Loucy (cell line): ENCODE measurements at regions not wholly inside any gene's neighbourhood (a gene's known extent, or its start where the extent isn't known, plus 50 kb on each side); places are given as distances from the start of the nearest gene placed in this dataset.

Experiments used
- H2AFZ ChIP-seq: fragments of 200-600 bp; sonication (generic); 2 replicates; pipeline ENCODE4 v1.6.0; 2016; ENCODE audit warnings: antibody characterized with exemption, mild to moderate bottlenecking, low read length, moderate library complexity
- H3F3A ChIP-seq: fragments of 200-600 bp; 2 replicates; pipeline ENCODE4 v1.6.0; 2016; ENCODE audit warnings: antibody characterized with exemption, low read depth, mild to moderate bottlenecking
- H3K27me3 ChIP-seq: fragments of 200-600 bp; sonication (generic); 2 replicates; pipeline ENCODE4 v1.6.1; 2014; ENCODE audit warnings: low read length, mild to moderate bottlenecking; ENCODE audit not compliant: insufficient read depth, poor library complexity, severe bottlenecking
- H3K36me3 ChIP-seq: fragments of 200-600 bp; sonication (generic); 2 replicates; pipeline ENCODE4 v1.6.1; 2016; ENCODE audit warnings: low read length; ENCODE audit not compliant: insufficient read depth
- H3K4me1 ChIP-seq: fragments of 200-600 bp; sonication (generic); 2 replicates; pipeline ENCODE4 v1.5.1; 2014; ENCODE audit warnings: low read length, mild to moderate bottlenecking; ENCODE audit not compliant: insufficient read depth, poor library complexity, severe bottlenecking
- H3K4me2 ChIP-seq: fragments of 200-600 bp; sonication (generic); 2 replicates; pipeline ENCODE4 v1.6.0; 2014; ENCODE audit warnings: antibody characterized with exemption, low read length, low read depth, mild to moderate bottlenecking; ENCODE audit not compliant: poor library complexity, severe bottlenecking
- H3K4me3 ChIP-seq: fragments of 200-600 bp; sonication (generic); 2 replicates; pipeline ENCODE4 v1.5.1; 2014; ENCODE audit warnings: low read length, mild to moderate bottlenecking, mixed read lengths; ENCODE audit not compliant: poor library complexity, severe bottlenecking
- H3K79me2 ChIP-seq: fragments of 200-600 bp; sonication (generic); 2 replicates; pipeline ENCODE4 v1.6.1; 2014; ENCODE audit warnings: low read length; ENCODE audit not compliant: insufficient read depth
- H3K9ac ChIP-seq: fragments of 200-600 bp; sonication (generic); 2 replicates; pipeline ENCODE4 v1.6.0; 2014; ENCODE audit warnings: mild to moderate bottlenecking, low read depth, low read length, moderate library complexity; ENCODE audit not compliant: poor library complexity, severe bottlenecking
- H3K9me2 ChIP-seq: fragments of 200-600 bp; sonication (generic); replicated peaks from 2 replicates; pipeline ENCODE4 v1.6.1; 2016; ENCODE audit warnings: low read depth, low read length, mixed read lengths
- H3K9me3 ChIP-seq: fragments of 200-600 bp; sonication (generic); 2 replicates; pipeline ENCODE4 v1.6.1; 2014; ENCODE audit warnings: mild to moderate bottlenecking, antibody characterized with exemption, low read length, low read depth; ENCODE audit not compliant: insufficient read depth
- H4K20me1 ChIP-seq: fragments of 200-600 bp; sonication (generic); 2 replicates; pipeline ENCODE4 v1.6.0; 2014; ENCODE audit warnings: antibody characterized with exemption, low read length, mild to moderate bottlenecking; ENCODE audit not compliant: insufficient read depth, poor library complexity, severe bottlenecking
- EZH2phosphoT487 ChIP-seq: fragments of 200-600 bp; IDR thresholded peaks from 2 replicates; pipeline ENCODE4 v1.6.1; 2018; ENCODE audit warnings: antibody characterized with exemption, mild to moderate bottlenecking, moderate library complexity, borderline replicate concordance
- TF ChIP-seq, protein P1 (sequence below): fragments of 200-600 bp; sonication (generic); conservative IDR thresholded peaks from 2 replicates; pipeline ENCODE4 v1.5.1; 2014; ENCODE audit warnings: mild to moderate bottlenecking, antibody characterized with exemption, low read length

DNA sequence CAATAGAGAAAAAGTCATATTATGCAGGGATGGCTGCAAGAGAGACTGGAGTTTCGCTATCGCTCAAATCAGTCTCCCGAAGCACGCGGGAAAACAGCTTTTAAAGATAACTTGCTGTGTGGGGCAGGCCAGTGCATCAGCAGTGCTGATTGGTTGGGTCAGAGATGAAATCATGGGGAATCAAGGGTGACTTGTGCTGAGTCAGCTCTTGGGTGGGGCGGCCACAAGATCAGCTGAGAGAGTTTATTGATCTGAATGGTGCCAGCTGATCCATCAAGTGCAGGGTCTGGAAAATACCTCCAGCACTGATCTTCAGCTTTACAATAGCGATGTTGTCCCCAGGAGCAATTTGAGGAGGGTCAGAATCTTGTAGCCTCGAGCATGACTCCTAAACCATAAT lies 430.5 kb downstream of the RBFOX1 start:
- Histone ChIP-seq H3K9me3 (no peaks in the 10 kb centered on the region), H3K27me3 (no peaks in the 10 kb centered on the region), H4K20me1 (no peaks in the 10 kb centered on the region), H3K4me1 (no peaks in the 10 kb centered on the region), H3F3A (no peaks in the 10 kb centered on the region), H3K36me3 (no peaks in the 10 kb centered on the region), H3K4me3 (no peak overlapping the region), H3K79me2 (no peaks in the 10 kb centered on the region), H3K4me2 (no peak overlapping the region), H3K9me2 (no peaks in the 10 kb centered on the region), H3K9ac (no peak overlapping the region), H2AFZ (no peak overlapping the region)
- no peak for TF ChIP-seq EZH2phosphoT487
- TF ChIP-seq, protein P1, sequence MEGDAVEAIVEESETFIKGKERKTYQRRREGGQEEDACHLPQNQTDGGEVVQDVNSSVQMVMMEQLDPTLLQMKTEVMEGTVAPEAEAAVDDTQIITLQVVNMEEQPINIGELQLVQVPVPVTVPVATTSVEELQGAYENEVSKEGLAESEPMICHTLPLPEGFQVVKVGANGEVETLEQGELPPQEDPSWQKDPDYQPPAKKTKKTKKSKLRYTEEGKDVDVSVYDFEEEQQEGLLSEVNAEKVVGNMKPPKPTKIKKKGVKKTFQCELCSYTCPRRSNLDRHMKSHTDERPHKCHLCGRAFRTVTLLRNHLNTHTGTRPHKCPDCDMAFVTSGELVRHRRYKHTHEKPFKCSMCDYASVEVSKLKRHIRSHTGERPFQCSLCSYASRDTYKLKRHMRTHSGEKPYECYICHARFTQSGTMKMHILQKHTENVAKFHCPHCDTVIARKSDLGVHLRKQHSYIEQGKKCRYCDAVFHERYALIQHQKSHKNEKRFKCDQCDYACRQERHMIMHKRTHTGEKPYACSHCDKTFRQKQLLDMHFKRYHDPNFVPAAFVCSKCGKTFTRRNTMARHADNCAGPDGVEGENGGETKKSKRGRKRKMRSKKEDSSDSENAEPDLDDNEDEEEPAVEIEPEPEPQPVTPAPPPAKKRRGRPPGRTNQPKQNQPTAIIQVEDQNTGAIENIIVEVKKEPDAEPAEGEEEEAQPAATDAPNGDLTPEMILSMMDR = no peak
